ENCODE measurements at regions not wholly inside any gene's neighbourhood (a gene's known extent, or its start where the extent isn't known, plus 50 kb on each side); places are given as distances from the start of the nearest gene placed in this dataset.
A peak's percentile ranks its signal among the peaks of the same experiment; 100 is the strongest.
"Not testable (repeated sequence)": the region's sequence is repeated elsewhere in the genome, so short reads cannot be mapped to it uniquely, and the experiment has no call there.

- DNase-seq; H3K9me3 Mint-ChIP-seq; H3K27ac Mint-ChIP-seq; H3K4me3 Mint-ChIP-seq; H3K27me3 Mint-ChIP-seq; H3K4me1 Mint-ChIP-seq (ENCODE audit: low read depth): not testable (repeated sequence)
- H3K36me3 Mint-ChIP-seq (ENCODE audit: low read depth), result peaks cover 11% of the 10 kb centered on the region
Observed at GRCh38 chr5:34193804-34194203, 150.8 kb upstream of the C1QTNF3 start.

- not testable (repeated sequence) for H3K36me3 Mint-ChIP-seq (ENCODE audit: low read depth); H3K27ac Mint-ChIP-seq; DNase-seq; H3K4me3 Mint-ChIP-seq; H3K9me3 Mint-ChIP-seq; H3K27me3 Mint-ChIP-seq; H3K4me1 Mint-ChIP-seq (ENCODE audit: low read depth)
Observed at GRCh38 chr5:34196091-34196490, 153.1 kb upstream of the C1QTNF3 start.

GRCh38 chr5:34205347-34205746 lies 162.3 kb upstream of the C1QTNF3 start:
- not testable (repeated sequence) for H3K27me3 Mint-ChIP-seq; H3K4me1 Mint-ChIP-seq (ENCODE audit: low read depth); DNase-seq; H3K27ac Mint-ChIP-seq; H3K4me3 Mint-ChIP-seq; H3K36me3 Mint-ChIP-seq (ENCODE audit: low read depth); H3K9me3 Mint-ChIP-seq

GRCh38 chr5:34217386-34217785 lies 174.4 kb upstream of the C1QTNF3 start:
- not testable (repeated sequence) for H3K9me3 Mint-ChIP-seq; H3K4me3 Mint-ChIP-seq; H3K27ac Mint-ChIP-seq; DNase-seq; H3K4me1 Mint-ChIP-seq (ENCODE audit: low read depth); H3K27me3 Mint-ChIP-seq
- H3K36me3 Mint-ChIP-seq (ENCODE audit: low read depth), result peaks cover 25% of the 10 kb centered on the region

DNA sequence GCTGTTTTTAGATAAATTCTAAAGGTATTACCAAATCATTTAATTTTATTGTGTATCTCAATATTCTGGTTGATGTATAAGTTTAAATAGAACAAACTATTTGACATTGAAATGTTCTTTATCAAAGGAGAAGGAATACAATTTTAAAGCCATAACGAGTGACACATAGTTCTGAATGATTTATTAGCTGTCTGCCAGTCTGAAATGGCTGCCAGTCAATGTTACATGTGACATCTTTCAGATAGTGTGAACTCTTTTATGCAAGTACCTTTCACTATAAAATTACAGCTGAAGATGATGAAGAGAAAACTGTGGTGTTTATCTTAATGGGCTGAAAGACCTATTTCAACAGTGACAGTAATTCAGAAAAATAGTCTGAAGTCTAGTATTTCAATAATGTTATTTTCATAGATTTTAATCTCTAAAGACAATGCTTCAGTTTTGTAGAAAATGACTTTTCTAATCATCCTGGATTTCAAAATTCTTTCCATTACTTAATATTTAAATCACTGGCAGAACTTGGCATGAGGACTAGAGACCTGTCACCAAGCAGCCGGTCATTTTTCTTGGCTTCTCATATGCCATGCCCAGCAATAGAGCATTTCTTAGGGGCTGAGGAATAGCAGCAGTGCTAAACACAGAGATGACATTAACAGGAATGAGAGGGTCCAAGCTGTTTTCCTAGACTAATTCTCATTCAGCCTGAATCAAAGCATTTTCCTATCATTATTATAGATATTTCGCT lies 178.5 kb upstream of the C1QTNF3 start:
- not testable (repeated sequence) for H3K27ac Mint-ChIP-seq; H3K4me3 Mint-ChIP-seq; H3K4me1 Mint-ChIP-seq (ENCODE audit: low read depth); H3K27me3 Mint-ChIP-seq; H3K9me3 Mint-ChIP-seq; DNase-seq
- peaks cover 20% of the 10 kb centered on the region for H3K36me3 Mint-ChIP-seq (ENCODE audit: low read depth)

GRCh38 chr5:34223158-34223557 lies 180.1 kb upstream of the C1QTNF3 start:
- not testable (repeated sequence) for H3K27ac Mint-ChIP-seq; DNase-seq; H3K4me1 Mint-ChIP-seq (ENCODE audit: low read depth); H3K27me3 Mint-ChIP-seq; H3K9me3 Mint-ChIP-seq; H3K4me3 Mint-ChIP-seq; H3K36me3 Mint-ChIP-seq (ENCODE audit: low read depth)

DNA sequence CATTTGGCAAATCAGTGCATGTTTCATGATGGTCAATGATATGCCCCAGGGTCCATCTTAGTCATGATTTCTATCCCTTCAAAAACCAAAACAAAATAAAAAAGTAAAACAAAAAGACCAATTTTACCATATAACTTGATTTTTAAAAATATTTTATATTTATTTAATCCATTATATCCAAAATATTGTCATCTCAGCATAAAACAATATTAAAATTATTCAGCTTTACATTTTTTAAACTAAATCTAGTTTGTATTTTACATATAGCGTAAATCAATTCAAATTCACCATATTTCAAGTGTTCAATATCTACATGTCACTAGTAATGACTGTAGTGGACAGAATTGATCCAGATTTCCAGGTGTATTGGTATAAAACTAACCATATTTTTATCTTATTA lies 187.4 kb upstream of the C1QTNF3 start:
- DNase-seq; H3K27me3 Mint-ChIP-seq; H3K9me3 Mint-ChIP-seq; H3K4me3 Mint-ChIP-seq; H3K4me1 Mint-ChIP-seq (ENCODE audit: low read depth); H3K27ac Mint-ChIP-seq; H3K36me3 Mint-ChIP-seq (ENCODE audit: low read depth): not testable (repeated sequence)

DNA sequence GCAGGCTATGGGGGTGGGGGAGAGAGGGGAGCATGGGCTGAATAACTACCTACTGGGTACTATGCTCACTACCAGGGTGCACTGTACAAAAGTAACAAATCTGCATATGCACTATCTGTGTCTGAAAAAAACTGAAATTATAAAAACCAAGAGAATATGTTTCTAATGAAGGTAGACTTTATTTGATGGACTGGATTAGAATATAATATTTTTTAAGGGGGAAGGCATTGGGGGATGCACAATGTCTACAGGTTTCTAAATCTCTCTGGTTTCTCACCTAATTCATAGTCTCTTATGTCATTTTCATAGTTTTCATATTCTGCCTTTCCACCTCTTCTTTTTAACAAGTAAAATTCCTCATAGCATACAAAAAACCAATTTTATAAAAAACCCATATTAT lies 200.8 kb upstream of the C1QTNF3 start:
- Mint-ChIP-seq H3K4me3 (peak overlapping the region; percentile 84), H3K27ac (peak overlapping the region; percentile 89), H3K4me1 (ENCODE audit: low read depth) (peaks cover 14% of the 10 kb centered on the region)
- H3K27me3 Mint-ChIP-seq; H3K9me3 Mint-ChIP-seq; DNase-seq; H3K36me3 Mint-ChIP-seq (ENCODE audit: low read depth): not testable (repeated sequence)

- Mint-ChIP-seq H3K4me3 (peak overlapping the region; percentile 84), H3K4me1 (ENCODE audit: low read depth) (peaks cover 14% of the 10 kb centered on the region), H3K27ac (peak overlapping the region; percentile 89)
- H3K36me3 Mint-ChIP-seq (ENCODE audit: low read depth); H3K27me3 Mint-ChIP-seq; H3K9me3 Mint-ChIP-seq: not testable (repeated sequence)
- peak; percentile 87 for DNase-seq
Observed at GRCh38 chr5:34244281-34245031, 201.4 kb upstream of the C1QTNF3 start.

DNA sequence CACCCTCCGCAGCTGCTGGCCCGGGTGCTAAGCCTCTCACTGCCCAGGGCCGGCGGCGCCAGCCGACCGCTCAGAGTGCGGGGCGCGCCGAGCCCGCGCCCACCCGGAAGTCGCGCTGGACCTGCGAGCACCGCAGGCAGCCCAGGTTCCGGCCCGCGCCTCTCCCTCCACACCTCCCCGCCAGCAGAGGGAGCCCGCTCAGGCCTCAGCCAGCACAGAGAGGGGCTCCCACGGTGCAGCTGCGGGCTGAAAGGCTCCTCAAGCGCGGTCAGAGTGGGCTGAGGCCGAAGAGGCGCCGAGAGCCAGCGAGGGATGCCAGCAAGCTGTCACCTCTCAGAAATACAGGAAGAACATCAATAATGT lies 202.0 kb upstream of the C1QTNF3 start:
- not testable (repeated sequence) for H3K9me3 Mint-ChIP-seq; H3K27me3 Mint-ChIP-seq; H3K36me3 Mint-ChIP-seq (ENCODE audit: low read depth)
- Mint-ChIP-seq H3K4me3 (peak overlapping the region; percentile 84), H3K4me1 (ENCODE audit: low read depth) (peaks cover 12% of the 10 kb centered on the region), H3K27ac (peak overlapping the region; percentile 92)
- peak; percentile 75 for DNase-seq

DNA sequence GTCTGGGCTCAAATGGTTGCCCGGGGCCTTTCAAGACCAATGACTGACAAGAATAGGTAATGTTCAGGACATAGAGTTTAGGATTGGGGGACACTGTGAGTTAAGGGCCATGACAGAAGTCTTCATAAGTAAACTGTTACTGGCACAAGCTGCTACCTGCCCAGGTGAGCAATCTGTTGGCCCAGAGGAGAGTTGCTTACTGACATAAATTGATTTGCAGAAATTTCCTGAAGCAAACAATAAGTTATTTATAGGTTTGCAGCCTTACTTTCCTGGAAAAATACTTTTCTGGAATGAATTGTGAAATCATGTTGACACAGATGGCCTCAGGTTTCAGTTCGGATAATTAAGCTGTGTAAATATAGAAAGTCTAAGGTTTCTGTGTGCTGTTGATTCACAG lies 202.8 kb upstream of the C1QTNF3 start:
- not testable (repeated sequence) for DNase-seq; H3K27me3 Mint-ChIP-seq; H3K36me3 Mint-ChIP-seq (ENCODE audit: low read depth); H3K9me3 Mint-ChIP-seq
- Mint-ChIP-seq H3K4me1 (ENCODE audit: low read depth) (peaks cover 11% of the 10 kb centered on the region), H3K27ac (peak overlapping the region; percentile 90), H3K4me3 (peak overlapping the region; percentile 84)

- H3K27ac Mint-ChIP-seq; H3K36me3 Mint-ChIP-seq (ENCODE audit: low read depth); H3K27me3 Mint-ChIP-seq; DNase-seq; H3K4me1 Mint-ChIP-seq (ENCODE audit: low read depth); H3K9me3 Mint-ChIP-seq; H3K4me3 Mint-ChIP-seq: not testable (repeated sequence)
Observed at GRCh38 chr5:34258598-34258997, 215.6 kb upstream of the C1QTNF3 start.

GRCh38 chr5:34261020-34261419 lies 218.0 kb upstream of the C1QTNF3 start:
- H3K27ac Mint-ChIP-seq; H3K4me1 Mint-ChIP-seq (ENCODE audit: low read depth): not testable (repeated sequence)

GRCh38 chr5:34266151-34266550 lies 223.1 kb upstream of the C1QTNF3 start:
- not testable (repeated sequence) for H3K4me3 Mint-ChIP-seq

More at GRCh38 chr5:34261020-34261419, 218.0 kb upstream of the C1QTNF3 start:
- not testable (repeated sequence) for H3K9me3 Mint-ChIP-seq; DNase-seq; H3K36me3 Mint-ChIP-seq (ENCODE audit: low read depth); H3K27me3 Mint-ChIP-seq; H3K4me3 Mint-ChIP-seq

GRCh38 chr5:34296759-34297158 lies 253.7 kb upstream of the C1QTNF3 start:
- H3K36me3 Mint-ChIP-seq (ENCODE audit: low read depth); H3K27me3 Mint-ChIP-seq; H3K9me3 Mint-ChIP-seq; H3K27ac Mint-ChIP-seq; DNase-seq; H3K4me1 Mint-ChIP-seq (ENCODE audit: low read depth); H3K4me3 Mint-ChIP-seq: not testable (repeated sequence)

More at GRCh38 chr5:34266151-34266550, 223.1 kb upstream of the C1QTNF3 start:
- H3K9me3 Mint-ChIP-seq; H3K4me1 Mint-ChIP-seq (ENCODE audit: low read depth); DNase-seq; H3K36me3 Mint-ChIP-seq (ENCODE audit: low read depth); H3K27me3 Mint-ChIP-seq; H3K27ac Mint-ChIP-seq: not testable (repeated sequence)
